Adrenal gland (tissue), 5 donors: ENCODE measurements at regions not wholly inside any gene's neighbourhood (a gene's known extent, or its start where the extent isn't known, plus 50 kb on each side); places are given as distances from the start of the nearest gene placed in this dataset.

Experiments used
- CTCF ChIP-seq, 6 experiments: fragments of 450-650 bp in 4 of 6; fragments of 200-600 bp in 2 of 6; sonication (generic) in 1 of 6; IDR thresholded peaks; 1 replicate in 5 of 6; 2 replicates in 1 of 6; pipeline versions ENCODE4 v1.5.1 to v1.8.0; 2016 to 2021; ENCODE audit warnings: antibody characterized with exemption in 6 of 6, mild to moderate bottlenecking in 2 of 6, moderate library complexity in 1 of 6
- POLR2A ChIP-seq, 2 donors: fragments of 450-650 bp; IDR thresholded peaks; one replicate each; pipeline ENCODE4 v1.6.1; 2017; ENCODE audit warnings: antibody characterized with exemption in 2 of 2, mild to moderate bottlenecking in 2 of 2, moderate library complexity in 1 of 2
- donor health status: DM: no; HTN: no; CAD: no.

- no peak for TF ChIP-seq CTCF (IDR thresholded peaks at IDR 0.05)
- no peak for TF ChIP-seq POLR2A (IDR thresholded peaks at IDR 0.05)
These were observed 219.7 kb upstream of the CHST9 start for GRCh38 chr18:27404855-27405254.
